Chondrocyte (in vitro differentiated cells): ENCODE measurements at regions not wholly inside any gene's neighbourhood (a gene's known extent, or its start where the extent isn't known, plus 50 kb on each side); places are given as distances from the start of the nearest gene placed in this dataset.
"Not testable (repeated sequence)": the region's sequence is repeated elsewhere in the genome, so short reads cannot be mapped to it uniquely, and the experiment has no call there.

Experiments used
- DNase-seq: peaks from one replicate; pipeline ENCODE4 v3.0.0; 2021; ENCODE audit warnings: mixed read lengths, low spot score
- H3K27ac Mint-ChIP-seq: one replicate; pipeline ENCODE4 v1.8.0; 2021; ENCODE audit warnings: mild to moderate bottlenecking, moderate library complexity, mixed read lengths; ENCODE audit not compliant: unreplicated experiment
- H3K27me3 Mint-ChIP-seq: 2 replicates; pipeline ENCODE4 v1.8.0; 2021; ENCODE audit warnings: low read depth, mixed read lengths
- H3K36me3 Mint-ChIP-seq: 2 replicates; pipeline ENCODE4 v1.8.0; 2021; ENCODE audit warnings: low read depth, mixed read lengths
- H3K4me1 Mint-ChIP-seq: 2 replicates; pipeline ENCODE4 v1.8.0; 2021; ENCODE audit warnings: low read depth, mild to moderate bottlenecking, mixed read lengths
- H3K4me3 Mint-ChIP-seq: one replicate; pipeline ENCODE4 v1.8.0; 2021; ENCODE audit warnings: mild to moderate bottlenecking, moderate library complexity, mixed read lengths; ENCODE audit not compliant: unreplicated experiment
- H3K9me3 Mint-ChIP-seq: 2 replicates; pipeline ENCODE4 v1.8.0; 2021; ENCODE audit warnings: low read depth, mixed read lengths
- CTCF ChIP-seq: fragments of 200-600 bp; sonication (generic); IDR thresholded peaks from 2 replicates; pipeline ENCODE4 v1.5.0; 2021; ENCODE audit warnings: antibody characterized with exemption, mild to moderate bottlenecking, moderate library complexity

DNA sequence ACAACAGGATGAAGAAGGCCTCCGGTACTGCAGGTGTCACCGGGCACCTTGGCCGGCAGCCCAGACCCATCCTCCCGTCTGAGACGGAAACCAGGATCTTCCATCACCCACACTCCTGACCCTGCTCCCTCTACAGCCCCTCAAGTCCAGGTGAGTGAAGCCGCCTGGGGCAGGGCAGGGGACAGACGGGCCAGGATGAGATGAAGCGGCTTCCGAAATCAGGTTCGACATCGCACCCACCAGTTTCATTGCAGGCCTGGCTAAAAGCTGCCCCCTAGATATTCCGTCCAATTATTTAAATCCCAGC is 639.1 kb downstream of the TBC1D22A start:
- DNase-seq, result peak; percentile 70
- no peak for TF ChIP-seq CTCF
- Mint-ChIP-seq H3K27ac (no peak overlapping the region), H3K4me3 (no peak overlapping the region), H3K4me1 (no peaks in the 10 kb centered on the region), H3K27me3 (no peaks in the 10 kb centered on the region), H3K36me3 (peaks cover 1% of the 10 kb centered on the region), H3K9me3 (peaks cover 31% of the 10 kb centered on the region)

DNA sequence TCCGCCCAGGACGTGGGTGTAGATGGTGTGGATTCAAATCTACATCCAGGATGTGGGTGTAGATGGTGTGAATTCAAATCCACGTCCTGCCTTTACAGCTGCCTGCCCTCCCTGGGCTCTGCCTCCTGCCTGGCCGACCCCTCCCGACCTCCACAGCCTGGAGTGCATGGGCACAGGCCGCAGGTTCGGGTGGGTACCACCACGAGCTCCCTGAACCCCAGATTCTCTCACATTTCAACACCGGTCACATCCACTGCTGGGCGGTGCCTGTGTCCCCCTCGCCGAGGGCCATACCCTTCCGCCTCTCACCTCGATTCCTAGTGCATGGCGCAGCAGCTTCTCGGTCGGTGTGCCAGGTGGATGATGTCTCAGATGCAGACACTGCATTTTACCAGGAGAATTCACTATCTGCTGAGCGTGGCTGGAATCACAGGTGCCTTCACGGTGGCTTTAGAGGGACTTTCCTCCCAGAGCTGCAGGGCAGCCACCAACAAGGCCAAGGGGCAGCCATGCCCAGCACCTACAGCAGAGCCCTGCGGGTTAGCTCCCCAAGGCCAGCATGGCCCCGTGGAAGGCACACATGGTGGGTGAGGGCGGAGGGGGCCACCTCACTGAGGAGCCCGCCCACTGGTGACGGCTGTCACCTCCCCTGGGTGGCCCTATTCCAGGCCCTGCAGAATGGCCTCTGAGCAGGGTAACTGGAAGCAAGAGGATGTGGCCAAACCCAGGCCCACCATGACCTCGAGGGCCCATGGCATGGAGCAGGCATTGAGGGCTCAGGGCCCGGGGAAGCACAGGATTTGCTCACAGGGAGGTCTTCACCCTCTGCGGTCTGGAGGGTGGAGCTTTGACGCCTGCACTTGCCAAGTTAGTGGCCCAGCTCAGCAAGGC is 638.5 kb downstream of the TBC1D22A start:
- H3K4me3 Mint-ChIP-seq, result no peak overlapping the region
- H3K9me3 Mint-ChIP-seq, result peaks cover 29% of the 10 kb centered on the region
- H3K27me3 Mint-ChIP-seq, result no peaks in the 10 kb centered on the region
- no peak for TF ChIP-seq CTCF
- H3K4me1 Mint-ChIP-seq, result no peaks in the 10 kb centered on the region
- peaks cover 1% of the 10 kb centered on the region for H3K36me3 Mint-ChIP-seq
- DNase-seq, result peak; percentile 85
- no peak overlapping the region for H3K27ac Mint-ChIP-seq

DNA sequence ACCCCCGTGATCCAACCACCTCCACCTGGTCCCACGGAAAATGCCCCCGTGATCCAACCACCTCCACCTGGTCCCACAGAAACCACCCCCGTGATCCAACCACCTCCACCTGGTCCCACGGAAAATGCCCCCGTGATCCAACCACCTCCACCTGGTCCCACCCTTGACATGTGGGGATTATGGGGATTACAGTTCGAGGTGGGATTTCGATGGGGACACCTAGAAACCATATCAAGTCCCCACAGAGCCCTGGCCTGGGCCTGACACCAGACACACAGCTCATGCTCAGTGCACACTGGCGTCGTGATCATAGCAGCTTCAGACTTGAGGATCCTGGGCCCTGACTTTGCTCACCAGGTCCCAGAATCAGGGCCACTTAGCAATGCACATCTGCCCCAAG is 637.7 kb downstream of the TBC1D22A start:
- not testable (repeated sequence) for H3K4me1 Mint-ChIP-seq, H3K27ac Mint-ChIP-seq, H3K36me3 Mint-ChIP-seq, H3K4me3 Mint-ChIP-seq, H3K27me3 Mint-ChIP-seq
- DNase-seq, result peak; percentile 48
- peaks cover 28% of the 10 kb centered on the region for H3K9me3 Mint-ChIP-seq

DNA sequence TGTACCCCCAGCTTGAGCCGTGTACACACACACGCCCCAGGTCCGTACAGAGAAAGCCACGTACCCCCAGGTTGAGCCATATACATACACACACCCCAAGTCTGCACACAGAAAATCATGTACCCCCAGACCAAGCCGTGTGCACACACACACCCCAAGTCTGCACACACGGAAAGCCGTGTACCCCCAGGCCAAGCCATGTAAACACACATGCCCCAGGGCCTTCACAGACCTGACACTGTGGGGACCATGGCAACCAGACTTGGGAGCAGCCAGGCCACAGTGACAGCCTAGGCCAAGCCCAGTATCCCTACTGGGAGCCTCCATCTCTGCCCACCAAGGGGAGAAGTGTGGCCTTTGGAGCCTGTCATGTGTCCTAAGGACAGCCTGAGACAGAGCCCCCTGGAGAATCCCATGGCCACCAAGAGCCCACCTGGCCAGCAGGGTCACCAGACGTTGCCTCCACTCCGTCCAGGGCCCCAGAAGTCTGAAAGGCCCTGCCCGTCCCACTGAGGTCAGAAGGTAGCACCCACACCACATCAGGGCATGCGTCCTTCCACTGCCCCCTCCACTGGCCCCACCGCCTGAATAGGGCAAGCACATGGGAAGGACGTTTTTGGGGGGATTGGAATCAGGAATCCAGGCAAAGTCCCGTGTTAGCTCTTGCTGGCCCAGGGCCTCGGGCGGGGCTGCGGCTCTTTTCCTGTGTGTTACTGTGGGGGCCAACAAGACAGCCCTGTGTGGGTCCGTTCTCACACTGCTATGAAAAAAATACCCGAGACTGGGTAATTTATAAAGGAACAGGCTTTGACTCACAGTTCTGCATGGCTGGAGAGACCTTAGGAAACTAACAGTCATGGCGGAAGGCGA is 636.7 kb downstream of the TBC1D22A start:
- DNase-seq, result peak; percentile 87
- H3K27me3 Mint-ChIP-seq, result no peaks in the 10 kb centered on the region
- TF ChIP-seq CTCF, result no peak
- H3K4me3 Mint-ChIP-seq, result no peak overlapping the region
- H3K27ac Mint-ChIP-seq, result no peak overlapping the region
- no peaks in the 10 kb centered on the region for H3K4me1 Mint-ChIP-seq
- H3K9me3 Mint-ChIP-seq, result peaks cover 24% of the 10 kb centered on the region
- peaks cover 1% of the 10 kb centered on the region for H3K36me3 Mint-ChIP-seq

- Mint-ChIP-seq H3K27me3 (no peaks in the 10 kb centered on the region), H3K4me1 (no peaks in the 10 kb centered on the region), H3K36me3 (peaks cover 1% of the 10 kb centered on the region), H3K9me3 (peaks cover 23% of the 10 kb centered on the region), H3K27ac (no peak overlapping the region), H3K4me3 (no peak overlapping the region)
- no peak for TF ChIP-seq CTCF
- DNase-seq, result no peak
Observed at GRCh38 chr22:47398491-47398890, 636.0 kb downstream of the TBC1D22A start.
